ENCODE measurements at regions not wholly inside any gene's neighbourhood (a gene's known extent, or its start where the extent isn't known, plus 50 kb on each side); places are given as distances from the start of the nearest gene placed in this dataset.

DNA sequence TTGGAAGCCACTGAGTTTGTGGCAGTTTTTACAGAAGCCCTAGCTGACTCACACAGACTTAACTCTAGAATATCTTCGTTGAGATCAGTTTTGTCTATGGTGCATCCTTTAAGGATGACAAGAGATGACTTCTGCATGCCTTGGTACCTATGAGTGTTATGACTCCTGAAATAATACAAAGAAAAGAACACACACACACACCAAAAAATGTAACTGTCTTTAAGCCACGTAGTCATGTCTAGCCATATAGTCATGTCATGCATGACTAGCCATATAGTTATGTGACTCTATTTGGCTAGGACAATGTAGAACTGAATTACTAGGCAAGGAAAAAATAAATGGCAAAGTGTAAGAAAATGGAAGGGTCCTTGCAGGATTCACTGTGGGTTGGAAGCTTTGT is 447.8 kb downstream of the NLGN4X start (continued):
- TF ChIP-seq TEAD4 (IDR thresholded peaks at IDR 0.05; ENCODE audit: low read length), result no peak
- TF ChIP-seq TEAD4 (CRISPR knock-in tag; IDR thresholded peaks at IDR 0.05; ENCODE audit: borderline replicate concordance), result no peak
- TF ChIP-seq ZNF695 (CRISPR knock-in tag; IDR thresholded peaks at IDR 0.05), result no peak

DNA sequence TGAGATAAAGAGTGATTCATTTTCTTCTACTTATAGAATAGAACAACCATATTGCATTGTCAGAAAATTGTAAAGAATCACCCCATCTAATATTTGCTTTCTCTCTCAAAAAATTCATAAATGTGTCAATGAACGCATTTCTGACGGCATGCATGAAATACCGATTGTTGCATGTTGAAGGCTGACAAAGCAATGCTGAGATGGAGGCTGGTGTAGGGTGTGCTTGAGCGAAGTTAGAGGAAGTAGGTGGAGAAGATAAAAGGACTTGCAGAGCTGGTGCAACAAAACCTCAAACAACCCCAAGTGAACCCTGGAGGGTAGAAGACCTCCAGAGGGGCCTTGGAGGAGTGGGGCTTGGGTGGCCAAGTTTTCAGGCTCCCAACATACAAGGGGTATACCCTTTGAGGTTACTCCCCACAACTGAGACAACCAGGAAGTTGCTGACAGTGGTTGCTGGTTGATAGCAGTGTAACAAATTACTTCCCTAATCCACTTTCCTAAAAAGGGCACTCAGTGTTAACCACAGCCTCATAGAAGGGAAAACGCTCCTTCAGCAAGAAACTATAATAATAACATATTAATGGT is 452.7 kb downstream of the NLGN4X start:
- DNase-seq (ENCODE audit: extremely low read depth in 1 of 4, low spot score in 3 of 4), result no peak
- Histone ChIP-seq H3K4me2 (ENCODE audit: insufficient read depth, low read length) (no peak overlapping the region), H3K9me3 (replicated peaks; ENCODE audit: control insufficient read depth, insufficient read depth, low read depth, low read length) (no peaks in the 10 kb centered on the region), H3K4me1 (replicated peaks in 1 of 2; ENCODE audit: control insufficient read depth in 2 of 2, insufficient read depth in 2 of 2, low read length in 2 of 2) (no peaks in the 10 kb centered on the region), H3K27me3 (ENCODE audit: control insufficient read depth in 2 of 2, insufficient read depth in 2 of 2, low read length in 2 of 2) (no peaks in the 10 kb centered on the region), H2AFZ (ENCODE audit: low read depth, low read length) (no peak overlapping the region), H3K27ac (ENCODE audit: extremely low read depth, low read depth, low read length) (no peak overlapping the region), H3K36me3 (ENCODE audit: control insufficient read depth, insufficient read depth, low read length) (no peaks in the 10 kb centered on the region), H3K4me3 (no peak overlapping the region), H3K79me2 (ENCODE audit: control insufficient read depth, insufficient read depth, low read length) (no peaks in the 10 kb centered on the region), H3K9me1 (ENCODE audit: control insufficient read depth, insufficient read depth, low read length) (no peaks in the 10 kb centered on the region), H4K20me1 (replicated peaks; ENCODE audit: control insufficient read depth, insufficient read depth, low read length) (no peaks in the 10 kb centered on the region), H3K9ac (ENCODE audit: insufficient read depth in 1 of 2, low read depth in 2 of 2, low read length in 2 of 2) (no peak overlapping the region)
- WGBS (ENCODE audit: insufficient coverage, low coverage, missing lambda C conversion rate), result 0% methylated on average over 3 of the region's 5 CpGs
- no peak for ATAC-seq
- in situ Hi-C loops (cut with MboI) (no loop called here), intact Hi-C loops (cut with micrococcal nuclease) (no loop called here)
- ChIA-PET POLR2A (no interaction called here), CTCF (ENCODE audit: low intra/inter-chr PET ratio) (no interaction called here)
- no peak for FAIRE-seq
- no TSS peak for BruUV-seq (replicated peaks)
- TF ChIP-seq FOXP1 (CRISPR knock-in tag; IDR thresholded peaks at IDR 0.05), result no peak
- TF ChIP-seq, protein P1, sequence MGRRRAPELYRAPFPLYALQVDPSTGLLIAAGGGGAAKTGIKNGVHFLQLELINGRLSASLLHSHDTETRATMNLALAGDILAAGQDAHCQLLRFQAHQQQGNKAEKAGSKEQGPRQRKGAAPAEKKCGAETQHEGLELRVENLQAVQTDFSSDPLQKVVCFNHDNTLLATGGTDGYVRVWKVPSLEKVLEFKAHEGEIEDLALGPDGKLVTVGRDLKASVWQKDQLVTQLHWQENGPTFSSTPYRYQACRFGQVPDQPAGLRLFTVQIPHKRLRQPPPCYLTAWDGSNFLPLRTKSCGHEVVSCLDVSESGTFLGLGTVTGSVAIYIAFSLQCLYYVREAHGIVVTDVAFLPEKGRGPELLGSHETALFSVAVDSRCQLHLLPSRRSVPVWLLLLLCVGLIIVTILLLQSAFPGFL (CRISPR knock-in tag; IDR thresholded peaks at IDR 0.05), result no peak
- no peak for TF ChIP-seq PHF21A (IDR thresholded peaks at IDR 0.05; ENCODE audit: borderline replicate concordance, low read depth)
- TF ChIP-seq EZH2 (IDR thresholded peaks at IDR 0.05; ENCODE audit: borderline replicate concordance, low read depth, low read length), result no peak
- TF ChIP-seq KLF6 (CRISPR knock-in tag; IDR thresholded peaks at IDR 0.05; ENCODE audit: borderline replicate concordance), result no peak
- TF ChIP-seq, protein P2, sequence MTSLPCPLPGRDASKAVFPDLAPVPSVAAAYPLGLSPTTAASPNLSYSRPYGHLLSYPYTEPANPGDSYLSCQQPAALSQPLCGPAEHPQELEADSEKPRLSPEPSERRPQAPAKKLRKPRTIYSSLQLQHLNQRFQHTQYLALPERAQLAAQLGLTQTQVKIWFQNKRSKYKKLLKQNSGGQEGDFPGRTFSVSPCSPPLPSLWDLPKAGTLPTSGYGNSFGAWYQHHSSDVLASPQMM (CRISPR knock-in tag; IDR thresholded peaks at IDR 0.05), result no peak
- no peak for TF ChIP-seq ZNF274 (IDR thresholded peaks at IDR 0.05; ENCODE audit: borderline replicate concordance, low read depth, low read length)
- TF ChIP-seq, protein P3, sequence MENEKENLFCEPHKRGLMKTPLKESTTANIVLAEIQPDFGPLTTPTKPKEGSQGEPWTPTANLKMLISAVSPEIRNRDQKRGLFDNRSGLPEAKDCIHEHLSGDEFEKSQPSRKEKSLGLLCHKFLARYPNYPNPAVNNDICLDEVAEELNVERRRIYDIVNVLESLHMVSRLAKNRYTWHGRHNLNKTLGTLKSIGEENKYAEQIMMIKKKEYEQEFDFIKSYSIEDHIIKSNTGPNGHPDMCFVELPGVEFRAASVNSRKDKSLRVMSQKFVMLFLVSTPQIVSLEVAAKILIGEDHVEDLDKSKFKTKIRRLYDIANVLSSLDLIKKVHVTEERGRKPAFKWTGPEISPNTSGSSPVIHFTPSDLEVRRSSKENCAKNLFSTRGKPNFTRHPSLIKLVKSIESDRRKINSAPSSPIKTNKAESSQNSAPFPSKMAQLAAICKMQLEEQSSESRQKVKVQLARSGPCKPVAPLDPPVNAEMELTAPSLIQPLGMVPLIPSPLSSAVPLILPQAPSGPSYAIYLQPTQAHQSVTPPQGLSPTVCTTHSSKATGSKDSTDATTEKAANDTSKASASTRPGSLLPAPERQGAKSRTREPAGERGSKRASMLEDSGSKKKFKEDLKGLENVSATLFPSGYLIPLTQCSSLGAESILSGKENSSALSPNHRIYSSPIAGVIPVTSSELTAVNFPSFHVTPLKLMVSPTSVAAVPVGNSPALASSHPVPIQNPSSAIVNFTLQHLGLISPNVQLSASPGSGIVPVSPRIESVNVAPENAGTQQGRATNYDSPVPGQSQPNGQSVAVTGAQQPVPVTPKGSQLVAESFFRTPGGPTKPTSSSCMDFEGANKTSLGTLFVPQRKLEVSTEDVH (IDR thresholded peaks at IDR 0.05; ENCODE audit: low read depth, partially characterized antibody), result no peak
- no peak for TF ChIP-seq ZFP1 (CRISPR knock-in tag; IDR thresholded peaks at IDR 0.05)
- TF ChIP-seq ZNF778 (CRISPR knock-in tag; IDR thresholded peaks at IDR 0.05), result no peak
- TF ChIP-seq ZC3H11A (IDR thresholded peaks at IDR 0.05; ENCODE audit: low read depth, low read length), result no peak
- TF ChIP-seq KAT2B (IDR thresholded peaks at IDR 0.05; ENCODE audit: low read depth, low read length), result no peak
- TF ChIP-seq, protein P4, sequence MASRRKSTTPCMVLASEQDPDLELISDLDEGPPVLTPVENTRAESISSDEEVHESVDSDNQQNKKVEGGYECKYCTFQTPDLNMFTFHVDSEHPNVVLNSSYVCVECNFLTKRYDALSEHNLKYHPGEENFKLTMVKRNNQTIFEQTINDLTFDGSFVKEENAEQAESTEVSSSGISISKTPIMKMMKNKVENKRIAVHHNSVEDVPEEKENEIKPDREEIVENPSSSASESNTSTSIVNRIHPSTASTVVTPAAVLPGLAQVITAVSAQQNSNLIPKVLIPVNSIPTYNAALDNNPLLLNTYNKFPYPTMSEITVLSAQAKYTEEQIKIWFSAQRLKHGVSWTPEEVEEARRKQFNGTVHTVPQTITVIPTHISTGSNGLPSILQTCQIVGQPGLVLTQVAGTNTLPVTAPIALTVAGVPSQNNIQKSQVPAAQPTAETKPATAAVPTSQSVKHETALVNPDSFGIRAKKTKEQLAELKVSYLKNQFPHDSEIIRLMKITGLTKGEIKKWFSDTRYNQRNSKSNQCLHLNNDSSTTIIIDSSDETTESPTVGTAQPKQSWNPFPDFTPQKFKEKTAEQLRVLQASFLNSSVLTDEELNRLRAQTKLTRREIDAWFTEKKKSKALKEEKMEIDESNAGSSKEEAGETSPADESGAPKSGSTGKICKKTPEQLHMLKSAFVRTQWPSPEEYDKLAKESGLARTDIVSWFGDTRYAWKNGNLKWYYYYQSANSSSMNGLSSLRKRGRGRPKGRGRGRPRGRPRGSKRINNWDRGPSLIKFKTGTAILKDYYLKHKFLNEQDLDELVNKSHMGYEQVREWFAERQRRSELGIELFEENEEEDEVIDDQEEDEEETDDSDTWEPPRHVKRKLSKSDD (conservative IDR thresholded peaks at IDR 0.05; ENCODE audit: low read length), result no peak
